ELR (cell line): ENCODE measurements at regions not wholly inside any gene's neighbourhood (a gene's known extent, or its start where the extent isn't known, plus 50 kb on each side); places are given as distances from the start of the nearest gene placed in this dataset.
A peak's percentile ranks its signal among the peaks of the same experiment; 100 is the strongest.

ENCODE experiments used
- DNase-seq: peaks from one replicate; pipeline ENCODE4 v3.0.0-alpha.2; 2015; ENCODE audit warnings: low read depth

- no peak for DNase-seq
These were observed 181.1 kb downstream of the SOX9 start for GRCh38 chr17:72301887-72302286.

DNA sequence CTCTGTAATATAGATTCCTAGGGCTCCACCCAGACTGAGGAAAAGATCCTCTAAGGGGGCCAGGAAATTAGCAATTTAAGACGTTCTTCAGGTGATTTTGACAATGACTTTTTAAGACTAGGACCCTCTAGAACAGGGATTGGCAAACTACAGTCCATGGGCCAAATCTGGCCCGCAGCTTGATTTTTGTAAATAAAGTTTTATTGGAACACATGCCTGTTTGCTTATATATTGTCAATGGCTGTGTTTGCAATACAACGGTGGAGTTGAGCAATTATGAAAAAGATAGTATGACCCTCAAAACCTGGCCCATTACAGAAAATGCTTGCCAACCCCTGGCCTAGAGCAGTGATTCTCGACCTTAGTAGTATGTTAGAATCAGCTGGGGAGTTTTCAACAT, 181.9 kb downstream of the SOX9 start:
- DNase-seq: no peak

DNA sequence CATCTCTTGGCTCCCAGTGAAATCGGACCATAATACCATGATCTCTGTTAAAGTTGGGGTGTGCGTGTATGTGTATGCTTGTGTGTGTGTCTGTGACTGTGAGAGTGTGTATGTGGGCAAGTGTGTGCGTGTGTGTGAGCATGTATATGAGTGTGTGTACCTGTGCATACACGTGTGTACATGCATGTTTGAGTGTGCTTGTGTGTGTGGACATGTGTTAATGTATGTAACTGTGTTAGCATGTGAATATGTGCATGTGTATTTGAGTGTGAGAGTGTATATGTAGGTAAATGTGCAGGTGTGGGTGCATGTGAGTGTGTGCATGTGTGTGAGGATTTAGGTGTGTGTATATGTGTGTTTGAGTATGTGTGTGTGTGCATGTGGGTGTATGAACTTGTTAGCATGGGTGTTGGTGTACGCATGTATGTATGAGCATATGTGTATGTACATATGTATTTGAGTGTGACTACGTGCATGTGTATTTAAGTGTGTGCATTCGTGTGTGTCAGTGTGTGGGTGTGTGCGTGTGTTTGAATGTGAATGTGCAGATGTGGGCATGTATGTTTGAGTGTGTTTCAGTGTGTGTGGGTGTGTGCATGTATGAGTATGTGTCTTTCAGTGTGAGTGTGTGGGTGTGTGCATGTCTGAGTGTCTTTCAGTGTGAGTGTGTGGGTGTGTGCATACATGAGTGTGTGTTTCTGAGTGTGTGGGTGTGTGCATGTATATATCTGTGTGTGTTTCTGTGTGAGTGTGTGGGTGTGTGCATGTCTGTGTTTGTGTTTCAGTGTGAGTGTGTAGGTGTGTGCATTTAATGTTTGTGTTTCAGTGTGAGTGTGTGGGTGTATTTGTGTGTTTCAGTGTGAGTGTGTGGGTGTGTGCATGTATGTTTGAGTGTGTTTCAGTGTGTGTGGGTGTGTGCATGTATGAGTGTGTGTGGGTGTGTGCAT, 183.2 kb downstream of the SOX9 start:
- no peak for DNase-seq

- no peak for DNase-seq
These were observed 184.0 kb downstream of the SOX9 start for GRCh38 chr17:72304859-72305258.

- DNase-seq: no peak
These were observed 184.7 kb downstream of the SOX9 start for GRCh38 chr17:72305472-72305871.

DNA sequence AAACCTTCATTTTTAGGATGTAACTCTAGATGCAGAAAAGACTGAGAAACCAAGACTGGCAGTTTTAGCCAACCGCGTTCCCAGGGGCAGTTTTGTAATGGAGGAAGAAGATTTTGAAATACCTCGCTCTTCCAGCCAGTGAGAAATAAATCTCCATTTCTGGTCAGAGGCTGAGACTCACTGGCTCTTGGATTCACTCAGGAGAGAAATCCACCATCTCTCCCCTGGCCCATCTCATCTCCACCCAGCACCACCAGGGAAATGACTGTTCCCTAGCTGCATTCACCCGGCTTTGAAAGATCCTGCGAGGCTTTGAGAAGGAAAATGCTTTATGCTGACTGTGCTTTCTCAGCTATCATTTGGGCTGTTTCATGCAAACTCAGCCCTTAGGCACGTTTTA, 185.2 kb downstream of the SOX9 start:
- DNase-seq: peak; percentile 8

DNA sequence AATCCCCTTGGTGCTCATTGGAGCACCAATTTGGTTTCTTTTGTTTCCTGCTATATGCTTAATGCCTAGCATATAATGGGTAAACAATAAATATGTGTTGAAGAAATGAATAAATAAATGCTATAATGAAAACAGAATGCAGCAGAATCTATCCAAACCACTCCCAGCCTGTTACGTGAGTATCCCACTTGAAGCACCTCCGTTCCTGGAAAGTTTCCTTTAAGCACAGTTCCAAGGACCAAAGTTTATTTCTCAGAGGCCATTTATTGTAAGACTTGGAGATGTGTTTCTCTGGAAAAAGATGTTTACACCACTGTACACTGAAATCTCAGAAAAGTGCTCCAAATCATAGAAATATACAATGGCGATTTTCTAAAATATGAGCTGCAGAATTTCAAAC, 187.0 kb downstream of the SOX9 start:
- DNase-seq: no peak

- peak; percentile 28 for DNase-seq
These were observed 188.0 kb downstream of the SOX9 start for GRCh38 chr17:72308744-72309385.

DNA sequence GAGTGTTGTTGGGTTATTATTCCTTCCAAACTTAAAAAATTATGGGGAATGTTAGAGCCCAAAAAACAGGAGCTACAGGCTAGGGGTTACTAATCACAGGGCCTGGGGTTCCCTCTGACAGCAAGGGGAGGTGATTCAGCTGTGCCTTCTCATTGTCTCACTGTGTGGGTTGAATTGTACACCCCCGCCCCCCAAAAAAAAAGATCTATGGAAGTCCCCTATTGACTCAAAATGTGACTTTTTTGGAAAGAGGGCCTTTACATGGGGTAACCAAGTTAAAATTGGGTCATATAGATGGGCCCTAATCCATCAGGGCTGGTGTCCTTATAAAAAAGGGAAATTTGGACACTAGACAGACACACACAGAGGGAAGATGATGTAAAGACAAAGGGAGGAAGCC, 190.2 kb downstream of the SOX9 start:
- DNase-seq: no peak

- DNase-seq: no peak
These were observed 194.5 kb downstream of the SOX9 start for GRCh38 chr17:72315122-72315913.

GRCh38 chr17:72318131-72318530, 197.3 kb downstream of the SOX9 start:
- DNase-seq: no peak

GRCh38 chr17:72321896-72322295, 201.1 kb downstream of the SOX9 start:
- no peak for DNase-seq

DNA sequence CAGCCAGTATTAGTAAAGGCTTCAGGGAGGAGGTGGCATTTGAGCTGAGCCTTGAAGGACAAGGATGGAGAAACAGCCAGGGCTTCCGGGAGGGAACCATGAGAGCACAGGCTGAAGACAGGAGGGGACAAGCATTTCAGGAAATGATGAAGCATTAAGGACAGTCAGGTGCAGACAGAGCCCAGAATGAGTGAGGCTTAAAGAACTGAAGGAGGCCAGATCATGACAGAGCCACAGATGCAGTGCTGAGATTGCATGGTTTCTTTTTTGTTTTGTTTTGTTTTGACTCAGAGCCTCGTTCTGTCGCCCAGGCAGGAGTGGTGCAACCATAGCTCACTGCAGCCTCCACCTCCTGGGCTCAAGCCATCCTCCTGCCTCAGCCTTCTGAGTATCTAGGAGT, 211.5 kb downstream of the SOX9 start:
- DNase-seq: peak; percentile 31

DNA sequence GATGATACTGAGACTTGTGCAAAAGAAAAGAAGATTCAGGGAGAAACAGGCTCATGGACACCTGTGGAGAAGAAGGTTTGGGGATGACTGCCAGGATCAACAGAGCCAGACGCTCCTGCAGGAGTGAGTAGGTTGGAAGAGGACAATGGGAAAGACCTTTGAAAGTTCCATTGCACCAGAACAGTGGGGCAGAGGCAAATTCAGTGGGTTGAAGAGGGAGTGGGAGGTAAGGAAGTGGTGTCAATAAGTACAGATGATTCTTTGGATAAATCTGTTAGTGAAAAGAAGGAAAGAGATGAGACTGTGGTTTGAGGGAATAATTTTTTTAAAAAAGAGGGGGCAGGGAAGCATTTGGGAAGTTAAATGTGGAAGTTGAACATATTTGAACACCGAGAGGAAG, 212.8 kb downstream of the SOX9 start:
- no peak for DNase-seq

- DNase-seq: peak; percentile 71
These were observed 213.4 kb downstream of the SOX9 start for GRCh38 chr17:72334205-72334604.

DNA sequence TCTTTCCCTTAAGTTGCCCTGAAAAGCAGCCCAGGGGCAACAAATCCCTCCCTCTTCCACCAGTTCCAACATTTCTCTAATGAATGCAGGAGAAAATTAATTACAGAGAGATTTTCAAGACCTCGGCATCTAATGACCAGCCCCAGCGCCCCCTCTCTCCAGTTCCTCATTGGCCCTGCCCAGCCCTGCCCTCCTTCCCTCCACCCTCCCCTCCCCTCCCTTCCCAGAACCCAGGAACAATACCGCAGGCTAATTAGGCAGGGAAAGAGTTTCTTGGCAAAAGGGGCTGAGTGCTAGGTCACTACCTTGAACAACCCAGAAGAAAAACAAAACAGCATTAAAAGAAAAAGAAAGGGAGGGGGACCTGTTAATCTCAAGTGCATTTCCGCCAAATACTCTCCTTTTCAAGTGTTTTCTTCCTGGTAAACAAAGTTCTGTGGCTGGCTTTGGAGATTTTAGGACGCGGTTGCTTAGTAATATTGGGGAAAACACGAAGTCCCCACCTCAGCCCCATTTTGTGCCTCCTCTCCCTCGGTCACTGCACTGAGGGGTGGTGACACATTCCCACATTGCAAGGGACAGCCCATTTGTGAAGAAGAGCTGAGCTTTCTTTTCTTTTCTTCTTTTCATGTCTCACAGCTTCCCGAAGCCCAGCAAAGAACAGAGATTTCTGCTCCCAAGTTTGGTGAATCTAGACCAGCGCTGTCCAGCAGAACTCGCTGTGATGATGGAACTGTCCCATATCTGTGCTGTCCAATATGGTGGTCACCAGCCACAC, 215.4 kb downstream of the SOX9 start:
- no peak for DNase-seq

DNA sequence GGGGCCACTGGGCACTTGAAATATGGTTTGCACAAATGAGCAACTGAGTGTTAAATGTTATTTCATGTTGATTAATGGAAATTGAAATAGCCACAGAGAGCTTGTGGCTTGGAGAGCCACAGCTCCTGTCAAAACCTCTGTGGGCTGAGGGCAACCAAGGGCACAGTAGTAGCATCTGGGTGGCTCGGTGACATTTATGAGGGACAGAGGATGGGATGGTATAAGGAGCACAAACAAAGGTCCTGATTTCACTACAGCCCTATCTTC, 215.9 kb downstream of the SOX9 start:
- DNase-seq: no peak

GRCh38 chr17:72338304-72338703, 217.5 kb downstream of the SOX9 start:
- DNase-seq: no peak

GRCh38 chr17:72338847-72339790, 218.3 kb downstream of the SOX9 start:
- DNase-seq: peak; percentile 99

GRCh38 chr17:72340836-72341235, 220.0 kb downstream of the SOX9 start:
- DNase-seq: no peak

GRCh38 chr17:72342061-72342460, 221.2 kb downstream of the SOX9 start:
- DNase-seq: no peak
